ENCODE measurements at regions not wholly inside any gene's neighbourhood (a gene's known extent, or its start where the extent isn't known, plus 50 kb on each side); places are given as distances from the start of the nearest gene placed in this dataset.
A peak's percentile ranks its signal among the peaks of the same experiment; 100 is the strongest.

DNA sequence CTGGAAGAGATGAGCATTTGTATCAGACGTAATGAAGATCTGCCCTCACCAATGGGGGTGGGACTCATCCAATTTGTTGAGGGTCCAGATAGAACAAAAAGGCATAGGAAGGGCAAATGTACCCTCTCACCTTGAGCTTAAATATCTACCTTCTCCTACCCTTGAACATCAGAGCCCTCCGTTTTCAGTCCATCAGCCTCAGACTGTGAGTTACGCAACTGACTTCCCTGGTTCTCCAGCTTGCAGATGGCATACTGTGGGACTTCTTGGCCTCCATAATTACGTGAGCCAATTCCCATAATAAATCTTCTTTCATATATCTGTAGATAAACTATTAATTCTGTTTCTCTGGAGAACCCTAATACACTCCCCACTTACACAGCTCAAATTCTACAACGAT is 56.5 kb upstream of the GUCY1A1 start:
- H3K27me3 Mint-ChIP-seq (ENCODE audit: low read depth): no peaks in the 10 kb centered on the region
- no peaks in the 10 kb centered on the region for H3K36me3 Mint-ChIP-seq (ENCODE audit: low read depth)
- no peak for DNase-seq (ENCODE audit: low spot score)
- H3K4me1 Mint-ChIP-seq (ENCODE audit: low read depth): peaks cover 42% of the 10 kb centered on the region
- H3K4me3 Mint-ChIP-seq (ENCODE audit: unreplicated experiment): no peak overlapping the region
- no peak overlapping the region for H3K27ac Mint-ChIP-seq (ENCODE audit: unreplicated experiment)
- no peak for TF ChIP-seq CTCF (IDR thresholded peaks at IDR 0.05)
- no peaks in the 10 kb centered on the region for H3K9me3 Mint-ChIP-seq (ENCODE audit: low read depth)

DNA sequence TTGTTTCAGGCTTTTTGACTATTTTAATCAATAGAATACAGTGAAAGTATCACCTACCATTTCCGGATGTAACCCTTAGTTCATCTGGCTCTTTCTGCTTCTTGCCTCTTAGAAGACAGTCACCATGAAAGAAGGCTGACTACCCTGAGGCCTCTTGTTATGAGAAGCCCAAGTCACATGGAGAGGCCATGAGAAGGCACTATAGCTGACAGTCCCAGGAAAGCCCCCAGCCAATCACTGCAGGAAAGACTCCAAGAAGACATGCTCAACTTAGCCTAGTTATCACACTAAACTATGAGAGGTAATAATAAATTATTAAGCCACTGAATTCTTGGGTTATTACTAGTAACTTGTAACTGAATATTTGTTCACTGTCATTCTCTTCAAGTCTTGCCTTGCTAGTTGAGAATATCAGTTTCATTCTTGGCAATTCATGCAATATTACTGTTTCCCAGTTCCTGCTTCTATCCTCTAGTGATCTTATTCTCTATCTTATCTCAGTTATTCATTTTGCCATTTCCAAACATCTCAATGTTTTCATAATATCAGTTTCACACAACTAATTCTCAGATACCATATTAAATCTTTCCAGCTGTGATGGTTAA is 57.1 kb upstream of the GUCY1A1 start:
- no peak overlapping the region for H3K4me3 Mint-ChIP-seq (ENCODE audit: unreplicated experiment)
- no peak for DNase-seq (ENCODE audit: low spot score)
- peaks cover 42% of the 10 kb centered on the region for H3K4me1 Mint-ChIP-seq (ENCODE audit: low read depth)
- no peak for TF ChIP-seq CTCF (IDR thresholded peaks at IDR 0.05)
- peak overlapping the region; percentile 51 for H3K27ac Mint-ChIP-seq (ENCODE audit: unreplicated experiment)
- H3K9me3 Mint-ChIP-seq (ENCODE audit: low read depth): no peaks in the 10 kb centered on the region
- H3K27me3 Mint-ChIP-seq (ENCODE audit: low read depth): no peaks in the 10 kb centered on the region
- H3K36me3 Mint-ChIP-seq (ENCODE audit: low read depth): no peaks in the 10 kb centered on the region

DNA sequence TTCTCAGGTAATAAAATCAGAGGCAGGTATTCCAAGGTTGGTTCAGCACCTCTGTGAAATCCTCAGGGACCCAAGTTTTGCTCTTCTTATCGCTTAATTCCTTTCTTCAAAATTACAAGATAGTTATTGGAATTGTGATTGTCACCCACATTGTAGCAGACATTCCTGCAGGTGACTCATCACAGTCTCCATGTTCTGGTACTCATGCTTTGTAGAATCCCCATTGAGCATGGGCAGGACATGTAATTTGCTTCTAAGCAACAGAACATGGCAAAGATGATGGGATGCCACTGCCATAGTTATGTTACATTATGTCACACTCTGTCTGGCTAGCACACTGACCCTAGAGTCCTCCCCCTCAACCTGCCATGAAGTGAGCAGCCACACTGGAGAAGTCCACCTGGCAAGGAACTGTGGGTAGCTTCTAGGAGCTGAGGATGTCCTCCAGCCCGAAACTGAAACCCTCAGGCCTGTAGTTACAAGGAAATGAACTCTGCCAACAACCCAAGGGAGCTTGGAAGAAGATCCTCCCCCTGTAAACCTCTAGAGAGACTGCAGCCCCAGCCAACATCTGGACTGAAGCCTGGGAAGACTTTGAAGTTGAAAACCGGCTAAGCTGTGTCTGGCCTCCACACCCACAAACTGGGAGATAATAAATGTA is 58.3 kb upstream of the GUCY1A1 start:
- Mint-ChIP-seq H3K4me1 (ENCODE audit: low read depth) (peaks cover 48% of the 10 kb centered on the region), H3K4me3 (ENCODE audit: unreplicated experiment) (no peak overlapping the region), H3K36me3 (ENCODE audit: low read depth) (no peaks in the 10 kb centered on the region), H3K27ac (ENCODE audit: unreplicated experiment) (peak overlapping the region; percentile 3), H3K9me3 (ENCODE audit: low read depth) (no peaks in the 10 kb centered on the region), H3K27me3 (ENCODE audit: low read depth) (no peaks in the 10 kb centered on the region)
- no peak for TF ChIP-seq CTCF (IDR thresholded peaks at IDR 0.05)
- no peak for DNase-seq (ENCODE audit: low spot score)

GRCh38 chr4:155607481-155607880 is 59.2 kb upstream of the GUCY1A1 start:
- Mint-ChIP-seq H3K4me3 (ENCODE audit: unreplicated experiment) (no peak overlapping the region), H3K27me3 (ENCODE audit: low read depth) (no peaks in the 10 kb centered on the region), H3K9me3 (ENCODE audit: low read depth) (no peaks in the 10 kb centered on the region), H3K4me1 (ENCODE audit: low read depth) (peaks cover 57% of the 10 kb centered on the region), H3K36me3 (ENCODE audit: low read depth) (no peaks in the 10 kb centered on the region), H3K27ac (ENCODE audit: unreplicated experiment) (no peak overlapping the region)
- TF ChIP-seq CTCF (IDR thresholded peaks at IDR 0.05): no peak
- DNase-seq (ENCODE audit: low spot score): no peak

DNA sequence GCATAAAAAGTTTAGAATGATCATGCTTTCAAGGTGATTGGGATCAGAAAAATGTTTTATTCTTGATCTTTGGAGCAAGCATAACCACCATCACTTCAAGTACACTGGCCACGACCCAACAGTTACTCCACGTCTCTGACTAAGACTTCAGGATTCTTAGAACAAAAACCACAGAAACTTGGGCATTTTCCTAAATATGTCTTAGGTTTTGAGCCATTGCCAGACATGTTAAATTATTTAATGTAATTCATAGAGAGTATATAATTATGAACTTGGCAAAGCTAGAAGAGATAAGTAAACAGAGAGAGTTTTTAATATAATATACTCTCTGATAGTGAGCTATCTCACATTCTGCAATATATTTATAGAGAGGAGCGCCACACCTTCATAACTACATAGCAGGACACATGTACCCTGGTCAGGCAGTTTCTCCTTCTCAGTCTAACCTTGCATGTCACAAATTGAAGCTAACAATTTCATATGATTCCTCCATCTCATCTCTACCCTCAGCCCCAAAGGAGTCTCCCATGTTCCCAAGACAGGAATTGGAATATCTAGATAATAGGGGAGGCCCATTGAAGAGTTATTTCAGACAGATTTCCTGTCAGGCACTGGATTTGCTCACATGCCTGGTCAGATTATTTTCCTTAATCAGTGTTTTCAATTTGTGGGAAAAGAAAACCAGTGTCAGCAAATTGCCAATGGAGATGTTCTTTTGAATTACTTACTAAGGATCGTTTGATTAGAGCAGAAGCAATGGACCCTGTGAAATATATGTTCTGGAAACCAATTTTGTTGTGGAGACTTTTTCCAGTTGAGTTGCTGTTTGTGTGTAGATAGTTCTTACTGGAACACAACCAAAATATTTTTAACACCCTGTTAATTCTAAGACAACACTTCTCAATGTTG is 61.7 kb upstream of the GUCY1A1 start:
- no peaks in the 10 kb centered on the region for H3K36me3 Mint-ChIP-seq (ENCODE audit: low read depth)
- H3K27ac Mint-ChIP-seq (ENCODE audit: unreplicated experiment): peak overlapping the region; percentile 76
- H3K27me3 Mint-ChIP-seq (ENCODE audit: low read depth): no peaks in the 10 kb centered on the region

More for the DNA sequence above, 61.7 kb upstream of the GUCY1A1 start:
- TF ChIP-seq CTCF (IDR thresholded peaks at IDR 0.05): no peak
- H3K4me3 Mint-ChIP-seq (ENCODE audit: unreplicated experiment): no peak overlapping the region
- H3K4me1 Mint-ChIP-seq (ENCODE audit: low read depth): peaks cover 59% of the 10 kb centered on the region
- DNase-seq (ENCODE audit: low spot score): no peak
- no peaks in the 10 kb centered on the region for H3K9me3 Mint-ChIP-seq (ENCODE audit: low read depth)

Measured in chondrocyte (in vitro differentiated cells).